Mucosa of descending colon (tissue), 3 donors: ENCODE measurements at regions not wholly inside any gene's neighbourhood (a gene's known extent, or its start where the extent isn't known, plus 50 kb on each side); places are given as distances from the start of the nearest gene placed in this dataset.

Source experiments
- ATAC-seq: fragments of 200-7000 bp; cut with Tn5 transposase; one replicate; pipeline ENCODE4 v1.9.1; 2020; ENCODE audit warnings: mild to moderate bottlenecking, moderate library complexity
- DNase-seq, 3 donors: peaks; one replicate each; pipeline ENCODE4 v3.0.0-alpha.2; 2020
- H3K36me3 ChIP-seq: fragments of 200-600 bp; one replicate; pipeline ENCODE4 v1.8.0; 2021; ENCODE audit warnings: low read depth, mild to moderate bottlenecking
- H3K4me1 ChIP-seq: fragments of 200-600 bp; one replicate; pipeline ENCODE4 v1.8.0; 2021; ENCODE audit warnings: low read depth, mild to moderate bottlenecking
- H3K4me3 ChIP-seq: fragments of 200-600 bp; one replicate; pipeline ENCODE4 v1.8.0; 2021; ENCODE audit warnings: mild to moderate bottlenecking
- H3K9me3 ChIP-seq: fragments of 200-600 bp; one replicate; pipeline ENCODE4 v1.8.0; 2021; ENCODE audit warnings: mild to moderate bottlenecking
- CTCF ChIP-seq: fragments of 200-600 bp; IDR thresholded peaks from one replicate; pipeline ENCODE4 v1.8.0; 2022; ENCODE audit warnings: antibody characterized with exemption, mild to moderate bottlenecking
- intact Hi-C, 2 donors: fragments of 100-400 bp; cut with DNase I in 1 of 2; cut with micrococcal nuclease in 1 of 2; formaldehyde crosslinking; loops; one replicate each; pipeline versions ENCODE4 v1.11.0 to v1.11.1; 2022; cut with DNase I, micrococcal nuclease
- donor health status: DM: no; HTN: no; CAD: no; lungs with moderate emphysema.
- donor health status: DM: no; HTN: no; CAD: no.
- donor health status: DM: no; HTN: yes; CAD: no.

- ATAC-seq = peak; percentile 26
- no peak for DNase-seq
- Histone ChIP-seq H3K4me3 (no peak overlapping the region), H3K9me3 (no peaks in the 10 kb centered on the region), H3K4me1 (no peaks in the 10 kb centered on the region), H3K36me3 (no peaks in the 10 kb centered on the region)
- intact Hi-C loops = no loop called here
- TF ChIP-seq CTCF = no peak
These were observed 753.3 kb upstream of the MARCKS start for GRCh38 chr6:113103634-113104361.

- ATAC-seq (no peak), DNase-seq (no peak)
- Histone ChIP-seq H3K36me3 (no peaks in the 10 kb centered on the region), H3K9me3 (no peaks in the 10 kb centered on the region), H3K4me1 (no peaks in the 10 kb centered on the region), H3K4me3 (no peak overlapping the region)
- TF ChIP-seq CTCF = no peak
- intact Hi-C loops = no loop called here
These were observed 752.6 kb upstream of the MARCKS start for GRCh38 chr6:113104541-113104940.

- ATAC-seq = no peak
- DNase-seq = no peak
- intact Hi-C loops = no loop called here
- Histone ChIP-seq H3K4me1 (no peaks in the 10 kb centered on the region), H3K36me3 (no peaks in the 10 kb centered on the region), H3K4me3 (no peak overlapping the region), H3K9me3 (no peaks in the 10 kb centered on the region)
- TF ChIP-seq CTCF = no peak
These were observed 752.2 kb upstream of the MARCKS start for GRCh38 chr6:113104951-113105350.

- TF ChIP-seq CTCF = no peak
- H3K4me1 ChIP-seq = no peaks in the 10 kb centered on the region
- no peaks in the 10 kb centered on the region for H3K36me3 ChIP-seq
- no peak overlapping the region for H3K4me3 ChIP-seq
- intact Hi-C loops = no loop called here
- no peak for ATAC-seq
- DNase-seq = no peak
- H3K9me3 ChIP-seq = no peaks in the 10 kb centered on the region
These were observed 746.9 kb upstream of the MARCKS start for GRCh38 chr6:113110211-113110610.

- Histone ChIP-seq H3K36me3 (no peaks in the 10 kb centered on the region), H3K4me1 (no peaks in the 10 kb centered on the region), H3K9me3 (no peaks in the 10 kb centered on the region), H3K4me3 (no peak overlapping the region)
- no peak for DNase-seq
- no peak for ATAC-seq
- TF ChIP-seq CTCF = no peak
- intact Hi-C loops = no loop called here
These were observed 745.6 kb upstream of the MARCKS start for GRCh38 chr6:113111550-113111949.

GRCh38 chr6:113112086-113112485, 745.1 kb upstream of the MARCKS start:
- Histone ChIP-seq H3K9me3 (peaks cover 3% of the 10 kb centered on the region), H3K4me3 (no peak overlapping the region), H3K36me3 (no peaks in the 10 kb centered on the region), H3K4me1 (no peaks in the 10 kb centered on the region)
- no peak for TF ChIP-seq CTCF
- DNase-seq (no peak), ATAC-seq (no peak)
- intact Hi-C loops = no loop called here
